ENCODE measurements at regions not wholly inside any gene's neighbourhood (a gene's known extent, or its start where the extent isn't known, plus 50 kb on each side); places are given as distances from the start of the nearest gene placed in this dataset.

DNA sequence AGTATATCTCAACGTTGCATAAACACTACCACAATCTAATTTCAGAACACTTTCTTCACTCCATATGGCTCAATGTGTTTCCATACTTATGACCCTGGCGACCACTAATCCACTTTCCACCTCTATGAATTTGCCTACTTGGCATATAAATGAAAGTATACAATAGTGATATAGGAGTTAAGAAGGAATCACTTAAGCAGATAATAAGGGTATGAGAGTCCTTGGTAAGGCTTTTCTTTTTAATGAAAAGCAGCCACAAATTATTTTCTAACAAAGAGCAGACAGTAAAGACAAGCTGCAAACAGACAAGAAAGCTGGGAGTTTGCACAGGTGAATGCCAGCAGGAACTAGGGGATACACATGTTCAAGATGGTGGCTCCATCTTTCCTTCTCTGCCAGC, 615.1 kb upstream of the NUDT12 start:
- ChIA-PET POLR2A (interaction anchor here (0.6 kb wide), 1 partner anchor 75 kb away, joined by 3 read pairs; no protein-coding TSS in a partner anchor), CTCF (ENCODE audit: unreplicated experiment) (no interaction called here)
- intact Hi-C loops (cut with micrococcal nuclease; ENCODE audit: unreplicated experiment), result loop anchor here (5.0 to 10.0 kb wide), 3 partner anchors 350 to 595 kb away; no protein-coding TSS in a partner anchor
- Histone ChIP-seq H3K4me2 (ENCODE audit: low read length) (no peak overlapping the region), H3K9me3 (ENCODE audit: low read length) (peaks cover 4% of the 10 kb centered on the region; the same call in 1 of the 2 replicates), H3K4me3 (ENCODE audit: low read depth, low read length, poor library complexity, severe bottlenecking) (no peak overlapping the region), H3K79me2 (ENCODE audit: insufficient read depth, low read depth, low read length) (no peaks in the 10 kb centered on the region), H2AFZ (ENCODE audit: low read length) (no peak overlapping the region), H4K20me1 (ENCODE audit: insufficient read depth, low read length) (no peaks in the 10 kb centered on the region), H3K4me1 (ENCODE audit: insufficient read depth, low read length, poor library complexity, severe bottlenecking) (no peaks in the 10 kb centered on the region), H3K36me3 (ENCODE audit: insufficient read depth, low read length) (no peaks in the 10 kb centered on the region), H3K9me2 (ENCODE audit: insufficient read depth, low read length) (no peaks in the 10 kb centered on the region), H3K27ac (ENCODE audit: low read depth, low read length, poor library complexity, severe bottlenecking) (no peak overlapping the region)
- TF ChIP-seq EZH2phosphoT487 (IDR thresholded peaks at IDR 0.05; ENCODE audit: borderline replicate concordance, low read depth, low read length), result no peak
- TF ChIP-seq, protein P1, sequence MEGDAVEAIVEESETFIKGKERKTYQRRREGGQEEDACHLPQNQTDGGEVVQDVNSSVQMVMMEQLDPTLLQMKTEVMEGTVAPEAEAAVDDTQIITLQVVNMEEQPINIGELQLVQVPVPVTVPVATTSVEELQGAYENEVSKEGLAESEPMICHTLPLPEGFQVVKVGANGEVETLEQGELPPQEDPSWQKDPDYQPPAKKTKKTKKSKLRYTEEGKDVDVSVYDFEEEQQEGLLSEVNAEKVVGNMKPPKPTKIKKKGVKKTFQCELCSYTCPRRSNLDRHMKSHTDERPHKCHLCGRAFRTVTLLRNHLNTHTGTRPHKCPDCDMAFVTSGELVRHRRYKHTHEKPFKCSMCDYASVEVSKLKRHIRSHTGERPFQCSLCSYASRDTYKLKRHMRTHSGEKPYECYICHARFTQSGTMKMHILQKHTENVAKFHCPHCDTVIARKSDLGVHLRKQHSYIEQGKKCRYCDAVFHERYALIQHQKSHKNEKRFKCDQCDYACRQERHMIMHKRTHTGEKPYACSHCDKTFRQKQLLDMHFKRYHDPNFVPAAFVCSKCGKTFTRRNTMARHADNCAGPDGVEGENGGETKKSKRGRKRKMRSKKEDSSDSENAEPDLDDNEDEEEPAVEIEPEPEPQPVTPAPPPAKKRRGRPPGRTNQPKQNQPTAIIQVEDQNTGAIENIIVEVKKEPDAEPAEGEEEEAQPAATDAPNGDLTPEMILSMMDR (conservative IDR thresholded peaks at IDR 0.05; ENCODE audit: low read length), result no peak
- DNase-seq (ENCODE audit: low spot score), result no peak
- no TSS peak for BruUV-seq (replicated peaks)

GRCh38 chr5:104172976-104173375, 610.4 kb upstream of the NUDT12 start:
- BruUV-seq (replicated peaks), result no TSS peak
- Histone ChIP-seq H3K36me3 (ENCODE audit: insufficient read depth, low read length) (no peaks in the 10 kb centered on the region), H4K20me1 (ENCODE audit: insufficient read depth, low read length) (no peaks in the 10 kb centered on the region), H3K9me2 (ENCODE audit: insufficient read depth, low read length) (no peaks in the 10 kb centered on the region), H3K4me2 (ENCODE audit: low read length) (no peak overlapping the region), H2AFZ (ENCODE audit: low read length) (no peak overlapping the region), H3K9me3 (ENCODE audit: low read length) (no peaks in the 10 kb centered on the region), H3K4me1 (ENCODE audit: insufficient read depth, low read length, poor library complexity, severe bottlenecking) (no peaks in the 10 kb centered on the region), H3K27ac (ENCODE audit: low read depth, low read length, poor library complexity, severe bottlenecking) (no peak overlapping the region), H3K79me2 (ENCODE audit: insufficient read depth, low read depth, low read length) (no peaks in the 10 kb centered on the region), H3K4me3 (ENCODE audit: low read depth, low read length, poor library complexity, severe bottlenecking) (no peak overlapping the region)
- TF ChIP-seq EZH2phosphoT487 (IDR thresholded peaks at IDR 0.05; ENCODE audit: borderline replicate concordance, low read depth, low read length), result no peak
- TF ChIP-seq, protein P1 (conservative IDR thresholded peaks at IDR 0.05; ENCODE audit: low read length), result no peak
- ChIA-PET POLR2A (interaction anchor here (0.7 kb wide), 1 partner anchor 1402 kb away, joined by 4 read pairs; no protein-coding TSS in a partner anchor), CTCF (ENCODE audit: unreplicated experiment) (no interaction called here)
- intact Hi-C loops (cut with micrococcal nuclease; ENCODE audit: unreplicated experiment), result loop anchor here (10.0 kb wide), 1 partner anchor 368 kb away; no protein-coding TSS in a partner anchor
- no peak for DNase-seq (ENCODE audit: low spot score)

GRCh38 chr5:104171958-104172690, 609.5 kb upstream of the NUDT12 start:
- no peaks in the 10 kb centered on the region for H3K36me3 ChIP-seq (ENCODE audit: insufficient read depth, low read length)
- no peak overlapping the region for H3K4me2 ChIP-seq (ENCODE audit: low read length)
- H3K27ac ChIP-seq (ENCODE audit: low read depth, low read length, poor library complexity, severe bottlenecking), result no peak overlapping the region
- H3K9me2 ChIP-seq (ENCODE audit: insufficient read depth, low read length), result no peaks in the 10 kb centered on the region
- ChIA-PET POLR2A (interaction anchor here (0.6 to 0.7 kb wide), 2 partner anchors 19 to 1403 kb away, joined by 3 to 4 read pairs; no protein-coding TSS in a partner anchor), CTCF (ENCODE audit: unreplicated experiment) (no interaction called here)
- BruUV-seq (replicated peaks), result no TSS peak
- no peaks in the 10 kb centered on the region for H3K9me3 ChIP-seq (ENCODE audit: low read length)
- no peak overlapping the region for H3K4me3 ChIP-seq (ENCODE audit: low read depth, low read length, poor library complexity, severe bottlenecking)
- no peaks in the 10 kb centered on the region for H3K4me1 ChIP-seq (ENCODE audit: insufficient read depth, low read length, poor library complexity, severe bottlenecking)
- TF ChIP-seq, protein P1 (conservative IDR thresholded peaks at IDR 0.05; ENCODE audit: low read length), result no peak
- TF ChIP-seq EZH2phosphoT487 (IDR thresholded peaks at IDR 0.05; ENCODE audit: borderline replicate concordance, low read depth, low read length), result no peak
- no peaks in the 10 kb centered on the region for H4K20me1 ChIP-seq (ENCODE audit: insufficient read depth, low read length)
- intact Hi-C loops (cut with micrococcal nuclease; ENCODE audit: unreplicated experiment), result loop anchor here (10.0 kb wide), 1 partner anchor 367 kb away; no protein-coding TSS in a partner anchor
- no peak for DNase-seq (ENCODE audit: low spot score)
- H2AFZ ChIP-seq (ENCODE audit: low read length), result no peak overlapping the region
- no peaks in the 10 kb centered on the region for H3K79me2 ChIP-seq (ENCODE audit: insufficient read depth, low read depth, low read length)
